ENCODE measurements at regions not wholly inside any gene's neighbourhood (a gene's known extent, or its start where the extent isn't known, plus 50 kb on each side); places are given as distances from the start of the nearest gene placed in this dataset.

- DNase-seq: no peak
Measured at GRCh38 chr3:107061466-107061865, 315.8 kb upstream of the CCDC54 start.

GRCh38 chr3:107062310-107062709 is 314.9 kb upstream of the CCDC54 start:
- DNase-seq: no peak

GRCh38 chr3:107062787-107063186 is 314.5 kb upstream of the CCDC54 start:
- no peak for DNase-seq

GRCh38 chr3:107063351-107063750 is 313.9 kb upstream of the CCDC54 start:
- no peak for DNase-seq

GRCh38 chr3:107064405-107065060 is 312.7 kb upstream of the CCDC54 start:
- DNase-seq: peak; percentile 82

- no peak for DNase-seq
Measured at GRCh38 chr3:107065094-107065861, 312.0 kb upstream of the CCDC54 start.

GRCh38 chr3:107067421-107067820 is 309.8 kb upstream of the CCDC54 start:
- DNase-seq: no peak

GRCh38 chr3:107068980-107069379 is 308.3 kb upstream of the CCDC54 start:
- DNase-seq: no peak

GRCh38 chr3:107076946-107077345 is 300.3 kb upstream of the CCDC54 start:
- DNase-seq: no peak

- DNase-seq: no peak
Measured at GRCh38 chr3:107077391-107077790, 299.8 kb upstream of the CCDC54 start.

GRCh38 chr3:107082527-107082926 is 294.7 kb upstream of the CCDC54 start:
- no peak for DNase-seq

GRCh38 chr3:107085261-107085660 is 292.0 kb upstream of the CCDC54 start:
- no peak for DNase-seq

- peak; percentile 7 for DNase-seq
Measured at GRCh38 chr3:107092121-107092520, 285.1 kb upstream of the CCDC54 start.

- DNase-seq: no peak
Measured at GRCh38 chr3:107098864-107099263, 278.4 kb upstream of the CCDC54 start.

GRCh38 chr3:107100137-107100536 is 277.1 kb upstream of the CCDC54 start:
- no peak for DNase-seq

GRCh38 chr3:107100573-107100972 is 276.7 kb upstream of the CCDC54 start:
- no peak for DNase-seq

- no peak for DNase-seq
Measured at GRCh38 chr3:107103786-107104185, 273.5 kb upstream of the CCDC54 start.

- no peak for DNase-seq
Measured at GRCh38 chr3:107106316-107106715, 270.9 kb upstream of the CCDC54 start.

- DNase-seq: no peak
Measured at GRCh38 chr3:107106907-107107306, 270.3 kb upstream of the CCDC54 start.

GRCh38 chr3:107110596-107111305 is 266.5 kb upstream of the CCDC54 start:
- DNase-seq: no peak

- no peak for DNase-seq
Measured at GRCh38 chr3:107111872-107112271, 265.4 kb upstream of the CCDC54 start.

- no peak for DNase-seq
Measured at GRCh38 chr3:107112356-107112755, 264.9 kb upstream of the CCDC54 start.

- DNase-seq: no peak
Measured at GRCh38 chr3:107116251-107116650, 261.0 kb upstream of the CCDC54 start.

- DNase-seq: no peak
Measured at GRCh38 chr3:107117156-107117555, 260.1 kb upstream of the CCDC54 start.
